GM12891 (cell line): ENCODE measurements at regions not wholly inside any gene's neighbourhood (a gene's known extent, or its start where the extent isn't known, plus 50 kb on each side); places are given as distances from the start of the nearest gene placed in this dataset.

ENCODE experiments used
- PAX5 ChIP-seq: IDR thresholded peaks from 2 replicates; pipeline ENCODE4 v1.6.1; 2011; ENCODE audit warnings: low read length, moderate library complexity, mild to moderate bottlenecking; ENCODE audit not compliant: insufficient read depth, severe bottlenecking
- POLR2A ChIP-seq: IDR thresholded peaks from 2 replicates; pipeline ENCODE4 v1.6.1; 2011; ENCODE audit warnings: low read depth, low read length, control low read depth
- POLR2AphosphoS5 ChIP-seq: IDR thresholded peaks from 2 replicates; pipeline ENCODE4 v1.6.1; 2011; ENCODE audit warnings: low read depth, low read length, control low read depth
- SPI1 ChIP-seq: IDR thresholded peaks from 2 replicates; pipeline ENCODE4 v1.6.1; 2011; ENCODE audit warnings: low read depth, low read length, control low read depth
- TAF1 ChIP-seq: IDR thresholded peaks from 2 replicates; pipeline ENCODE4 v1.6.1; 2011; ENCODE audit warnings: low read depth, low read length, control low read depth

DNA sequence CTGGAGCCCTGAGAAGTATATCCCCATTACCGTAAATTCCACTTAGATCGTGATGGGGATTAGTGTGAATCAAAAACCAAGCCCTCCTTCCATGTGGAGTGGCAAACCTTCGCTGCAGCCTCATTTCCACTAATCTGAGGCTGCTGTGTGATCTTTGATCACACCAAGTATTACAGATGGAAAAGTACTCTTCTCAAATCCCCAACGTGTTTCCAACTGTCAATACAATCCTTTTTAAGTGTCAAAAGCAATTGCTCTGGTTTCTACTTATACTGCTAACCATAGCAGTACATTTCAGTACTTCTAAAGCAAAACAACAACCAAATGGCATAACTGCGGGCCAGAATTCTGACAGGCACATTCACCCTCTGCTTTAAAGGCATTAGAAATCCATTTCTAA lies 307.7 kb upstream of the ADAMTS16 start:
- TF ChIP-seq POLR2A (no peak), PAX5 (no peak), TAF1 (no peak), POLR2AphosphoS5 (no peak), SPI1 (no peak)
